ENCODE measurements at regions not wholly inside any gene's neighbourhood (a gene's known extent, or its start where the extent isn't known, plus 50 kb on each side); places are given as distances from the start of the nearest gene placed in this dataset.

DNA sequence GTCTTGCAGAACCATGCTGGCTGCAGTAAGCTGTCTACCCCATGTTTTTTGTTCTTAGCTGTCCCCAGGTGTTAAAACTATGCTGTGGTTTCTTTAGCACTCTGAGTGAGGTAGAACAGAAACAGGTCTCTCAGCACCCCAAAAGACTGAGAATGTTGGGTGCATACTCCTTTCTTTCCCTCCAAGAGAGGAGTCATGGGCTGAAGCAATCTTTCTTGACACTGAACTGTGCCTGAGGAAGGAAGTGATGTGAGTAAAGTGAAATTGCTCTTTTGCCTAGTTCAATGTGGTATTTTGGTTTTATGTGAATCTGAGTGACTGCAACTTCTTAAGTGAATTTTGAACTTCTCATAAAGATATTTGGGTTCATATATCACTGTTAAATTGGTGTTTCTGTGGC, 138.0 kb upstream of the MCHR2 start:
- TF ChIP-seq, protein P1, sequence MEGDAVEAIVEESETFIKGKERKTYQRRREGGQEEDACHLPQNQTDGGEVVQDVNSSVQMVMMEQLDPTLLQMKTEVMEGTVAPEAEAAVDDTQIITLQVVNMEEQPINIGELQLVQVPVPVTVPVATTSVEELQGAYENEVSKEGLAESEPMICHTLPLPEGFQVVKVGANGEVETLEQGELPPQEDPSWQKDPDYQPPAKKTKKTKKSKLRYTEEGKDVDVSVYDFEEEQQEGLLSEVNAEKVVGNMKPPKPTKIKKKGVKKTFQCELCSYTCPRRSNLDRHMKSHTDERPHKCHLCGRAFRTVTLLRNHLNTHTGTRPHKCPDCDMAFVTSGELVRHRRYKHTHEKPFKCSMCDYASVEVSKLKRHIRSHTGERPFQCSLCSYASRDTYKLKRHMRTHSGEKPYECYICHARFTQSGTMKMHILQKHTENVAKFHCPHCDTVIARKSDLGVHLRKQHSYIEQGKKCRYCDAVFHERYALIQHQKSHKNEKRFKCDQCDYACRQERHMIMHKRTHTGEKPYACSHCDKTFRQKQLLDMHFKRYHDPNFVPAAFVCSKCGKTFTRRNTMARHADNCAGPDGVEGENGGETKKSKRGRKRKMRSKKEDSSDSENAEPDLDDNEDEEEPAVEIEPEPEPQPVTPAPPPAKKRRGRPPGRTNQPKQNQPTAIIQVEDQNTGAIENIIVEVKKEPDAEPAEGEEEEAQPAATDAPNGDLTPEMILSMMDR (conservative IDR thresholded peaks at IDR 0.05) = no peak
- no peak for TF ChIP-seq EZH2 (IDR thresholded peaks at IDR 0.05; ENCODE audit: low read depth)
